GM12892 (cell line): ENCODE measurements at regions not wholly inside any gene's neighbourhood (a gene's known extent, or its start where the extent isn't known, plus 50 kb on each side); places are given as distances from the start of the nearest gene placed in this dataset.

Experiments
- POLR2A ChIP-seq: IDR thresholded peaks from 2 replicates; pipeline ENCODE4 v1.6.1; 2011; ENCODE audit warnings: low read depth, low read length, control low read depth
- POLR2AphosphoS5 ChIP-seq: IDR thresholded peaks from 2 replicates; pipeline ENCODE4 v1.6.1; 2011; ENCODE audit warnings: low read depth, low read length, control low read depth
- TAF1 ChIP-seq: IDR thresholded peaks from 2 replicates; pipeline ENCODE4 v1.6.1; 2011; ENCODE audit warnings: low read depth, mild to moderate bottlenecking, control low read depth, low read length, borderline replicate concordance

DNA sequence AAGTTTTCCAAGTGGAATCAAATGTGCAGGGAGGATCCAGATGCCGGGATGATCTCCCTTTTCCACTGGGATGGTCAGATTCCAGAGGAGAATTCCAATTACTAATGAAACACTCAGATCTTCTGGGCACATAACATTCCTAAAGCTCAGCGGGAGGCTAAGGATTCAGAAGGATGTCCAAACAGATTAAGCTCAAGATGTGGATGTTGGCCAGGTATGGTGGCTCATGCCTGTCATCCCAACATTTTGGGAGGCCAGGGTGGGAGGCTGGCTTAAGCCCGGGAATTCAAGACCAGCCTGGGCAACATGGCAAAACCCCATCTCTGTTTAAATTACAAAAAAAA, 62.0 kb upstream of the PNMA1 start:
- no peak for TF ChIP-seq POLR2AphosphoS5
- TF ChIP-seq POLR2A: no peak
- no peak for TF ChIP-seq TAF1
